ENCODE measurements at regions not wholly inside any gene's neighbourhood (a gene's known extent, or its start where the extent isn't known, plus 50 kb on each side); places are given as distances from the start of the nearest gene placed in this dataset.

- H3K4me1 ChIP-seq = no peaks in the 10 kb centered on the region
- H3K4me3 ChIP-seq = no peak overlapping the region
- intact Hi-C loops (cut with DNase I; ENCODE audit: low total_unique reads) = no loop called here
- H3K36me3 ChIP-seq (ENCODE audit: low read depth, missing control alignments) = no peaks in the 10 kb centered on the region
- no peaks in the 10 kb centered on the region for H3K9me3 ChIP-seq
- TF ChIP-seq POLR2A (IDR thresholded peaks at IDR 0.05) (no peak), CTCF (IDR thresholded peaks at IDR 0.05) (no peak)
- DNase-seq = no peak
- no peaks in the 10 kb centered on the region for H3K27me3 ChIP-seq
- no peak overlapping the region for H3K27ac ChIP-seq
- 91 to 94% methylated on average over 6 of the region's 6 CpGs for WGBS, 2 donors
Measured at GRCh38 chr18:31248783-31249521, 69.0 kb upstream of the DSG1 start.

- no peaks in the 10 kb centered on the region for H3K36me3 ChIP-seq (ENCODE audit: low read depth, missing control alignments)
- no peak for TF ChIP-seq CTCF (IDR thresholded peaks at IDR 0.05)
- TF ChIP-seq POLR2A (IDR thresholded peaks at IDR 0.05) = no peak
- intact Hi-C loops (cut with DNase I; ENCODE audit: low total_unique reads) = no loop called here
- no peaks in the 10 kb centered on the region for H3K9me3 ChIP-seq
- no peak overlapping the region for H3K4me3 ChIP-seq
- no peak for DNase-seq
- WGBS, 2 donors = 75 to 76% methylated on average over 2 of the region's 2 CpGs
- no peaks in the 10 kb centered on the region for H3K4me1 ChIP-seq
- no peaks in the 10 kb centered on the region for H3K27me3 ChIP-seq
- no peak overlapping the region for H3K27ac ChIP-seq
Measured at GRCh38 chr18:31250902-31251301, 67.1 kb upstream of the DSG1 start.

GRCh38 chr18:31252522-31252921, 65.4 kb upstream of the DSG1 start:
- Histone ChIP-seq H3K27me3 (no peaks in the 10 kb centered on the region), H3K4me3 (no peak overlapping the region), H3K27ac (no peak overlapping the region), H3K9me3 (no peaks in the 10 kb centered on the region), H3K36me3 (ENCODE audit: low read depth, missing control alignments) (no peaks in the 10 kb centered on the region), H3K4me1 (no peaks in the 10 kb centered on the region)
- DNase-seq = no peak
- TF ChIP-seq POLR2A (IDR thresholded peaks at IDR 0.05) (no peak), CTCF (IDR thresholded peaks at IDR 0.05) (no peak)
- intact Hi-C loops (cut with DNase I; ENCODE audit: low total_unique reads) = no loop called here
- WGBS, 2 donors = 50 to 61% methylated on average over 1 of the region's 1 CpG

GRCh38 chr18:31255953-31256352, 62.0 kb upstream of the DSG1 start:
- 87 to 96% methylated on average over 1 of the region's 1 CpG for WGBS, 2 donors
- Histone ChIP-seq H3K36me3 (ENCODE audit: low read depth, missing control alignments) (no peaks in the 10 kb centered on the region), H3K4me1 (no peaks in the 10 kb centered on the region), H3K27me3 (no peaks in the 10 kb centered on the region), H3K9me3 (no peaks in the 10 kb centered on the region), H3K27ac (no peak overlapping the region), H3K4me3 (no peak overlapping the region)
- intact Hi-C loops (cut with DNase I; ENCODE audit: low total_unique reads) = no loop called here
- DNase-seq = no peak
- TF ChIP-seq POLR2A (IDR thresholded peaks at IDR 0.05) (no peak), CTCF (IDR thresholded peaks at IDR 0.05) (no peak)

GRCh38 chr18:31258789-31259188, 59.2 kb upstream of the DSG1 start:
- DNase-seq = no peak
- Histone ChIP-seq H3K4me3 (no peak overlapping the region), H3K27ac (no peak overlapping the region), H3K9me3 (no peaks in the 10 kb centered on the region), H3K4me1 (no peaks in the 10 kb centered on the region), H3K27me3 (no peaks in the 10 kb centered on the region), H3K36me3 (ENCODE audit: low read depth, missing control alignments) (no peaks in the 10 kb centered on the region)
- intact Hi-C loops (cut with DNase I; ENCODE audit: low total_unique reads) = no loop called here
- WGBS, 2 donors = 80 to 85% methylated on average over 3 of the region's 3 CpGs
- TF ChIP-seq POLR2A (IDR thresholded peaks at IDR 0.05) = no peak
- no peak for TF ChIP-seq CTCF (IDR thresholded peaks at IDR 0.05)

Data from testis (tissue), 2 donors.